SK-N-DZ (cell line): ENCODE measurements at regions not wholly inside any gene's neighbourhood (a gene's known extent, or its start where the extent isn't known, plus 50 kb on each side); places are given as distances from the start of the nearest gene placed in this dataset.
A peak's percentile ranks its signal among the peaks of the same experiment; 100 is the strongest.

Experiments used
- DNase-seq: peaks from one replicate; pipeline ENCODE4 v3.0.0-alpha.2; 2015; ENCODE audit warnings: low spot score

GRCh38 chr2:41152318-41152717 is 700.4 kb upstream of the SLC8A1 start:
- DNase-seq = no peak

- DNase-seq = no peak
These were observed 708.5 kb upstream of the SLC8A1 start for GRCh38 chr2:41160439-41160838.

GRCh38 chr2:41167014-41167413 is 715.1 kb upstream of the SLC8A1 start:
- DNase-seq = no peak

- DNase-seq = no peak
These were observed 717.9 kb upstream of the SLC8A1 start for GRCh38 chr2:41169744-41170143.

- no peak for DNase-seq
These were observed 718.7 kb upstream of the SLC8A1 start for GRCh38 chr2:41170589-41170988.

GRCh38 chr2:41180387-41180786 is 728.5 kb upstream of the SLC8A1 start:
- DNase-seq = no peak

GRCh38 chr2:41182961-41183360 is 731.1 kb upstream of the SLC8A1 start:
- no peak for DNase-seq

- DNase-seq = peak; percentile 87
These were observed 735.7 kb upstream of the SLC8A1 start for GRCh38 chr2:41187376-41188122.

- DNase-seq = peak; percentile 72
These were observed 742.3 kb upstream of the SLC8A1 start for GRCh38 chr2:41194230-41194629.

GRCh38 chr2:41197781-41198180 is 745.9 kb upstream of the SLC8A1 start:
- no peak for DNase-seq

GRCh38 chr2:41199334-41199733 is 747.4 kb upstream of the SLC8A1 start:
- no peak for DNase-seq

- DNase-seq = no peak
These were observed 752.4 kb upstream of the SLC8A1 start for GRCh38 chr2:41204315-41204714.

GRCh38 chr2:41206004-41206403 is 754.1 kb upstream of the SLC8A1 start:
- DNase-seq = no peak

GRCh38 chr2:41207578-41207977 is 755.7 kb upstream of the SLC8A1 start:
- DNase-seq = no peak

- DNase-seq = peak; percentile 92
These were observed 758.1 kb upstream of the SLC8A1 start for GRCh38 chr2:41210030-41210429.

GRCh38 chr2:41216978-41217377 is 765.1 kb upstream of the SLC8A1 start:
- DNase-seq = no peak

- DNase-seq = no peak
These were observed 770.7 kb upstream of the SLC8A1 start for GRCh38 chr2:41222593-41222992.

- DNase-seq = no peak
These were observed 782.2 kb upstream of the SLC8A1 start for GRCh38 chr2:41234093-41234492.

- no peak for DNase-seq
These were observed 789.6 kb upstream of the SLC8A1 start for GRCh38 chr2:41241325-41242000.

GRCh38 chr2:41242001-41242331 is 790.1 kb upstream of the SLC8A1 start:
- no peak for DNase-seq

- DNase-seq = no peak
These were observed 779.7 kb upstream of the PKDCC start for GRCh38 chr2:41267929-41268659.

GRCh38 chr2:41283079-41283775 is 764.6 kb upstream of the PKDCC start:
- DNase-seq = peak; percentile 8
